ENCODE measurements at regions not wholly inside any gene's neighbourhood (a gene's known extent, or its start where the extent isn't known, plus 50 kb on each side); places are given as distances from the start of the nearest gene placed in this dataset.

DNA sequence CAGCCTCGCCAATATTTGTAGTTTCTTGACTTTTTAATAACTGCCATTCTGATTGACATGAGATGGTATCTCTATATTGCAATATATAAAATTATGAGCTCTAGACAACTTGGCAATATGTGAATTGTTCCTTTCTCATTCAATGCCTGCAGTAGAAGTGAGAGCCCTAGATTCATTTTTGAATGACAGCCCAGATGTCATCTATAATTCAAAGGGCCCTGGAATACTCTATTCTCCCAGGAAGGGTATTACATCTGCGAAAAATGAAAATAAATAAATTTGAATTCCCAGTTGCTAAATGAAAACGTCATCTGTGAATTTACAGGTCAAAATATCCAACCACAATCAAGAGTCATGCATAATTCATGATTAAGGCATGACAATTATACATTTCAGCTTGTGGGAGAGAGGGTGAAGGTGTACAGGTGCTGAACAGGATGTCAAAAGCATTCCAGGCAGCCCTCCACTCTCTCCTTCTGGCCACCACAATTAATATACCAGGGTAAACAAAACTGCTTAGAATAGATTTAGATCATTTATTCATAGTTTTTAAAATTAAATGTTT, 1147.3 kb downstream of the XPNPEP1 start (continued):
- TF ChIP-seq, protein P1, sequence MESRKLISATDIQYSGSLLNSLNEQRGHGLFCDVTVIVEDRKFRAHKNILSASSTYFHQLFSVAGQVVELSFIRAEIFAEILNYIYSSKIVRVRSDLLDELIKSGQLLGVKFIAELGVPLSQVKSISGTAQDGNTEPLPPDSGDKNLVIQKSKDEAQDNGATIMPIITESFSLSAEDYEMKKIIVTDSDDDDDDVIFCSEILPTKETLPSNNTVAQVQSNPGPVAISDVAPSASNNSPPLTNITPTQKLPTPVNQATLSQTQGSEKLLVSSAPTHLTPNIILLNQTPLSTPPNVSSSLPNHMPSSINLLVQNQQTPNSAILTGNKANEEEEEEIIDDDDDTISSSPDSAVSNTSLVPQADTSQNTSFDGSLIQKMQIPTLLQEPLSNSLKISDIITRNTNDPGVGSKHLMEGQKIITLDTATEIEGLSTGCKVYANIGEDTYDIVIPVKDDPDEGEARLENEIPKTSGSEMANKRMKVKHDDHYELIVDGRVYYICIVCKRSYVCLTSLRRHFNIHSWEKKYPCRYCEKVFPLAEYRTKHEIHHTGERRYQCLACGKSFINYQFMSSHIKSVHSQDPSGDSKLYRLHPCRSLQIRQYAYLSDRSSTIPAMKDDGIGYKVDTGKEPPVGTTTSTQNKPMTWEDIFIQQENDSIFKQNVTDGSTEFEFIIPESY (IDR thresholded peaks at IDR 0.05): no peak

DNA sequence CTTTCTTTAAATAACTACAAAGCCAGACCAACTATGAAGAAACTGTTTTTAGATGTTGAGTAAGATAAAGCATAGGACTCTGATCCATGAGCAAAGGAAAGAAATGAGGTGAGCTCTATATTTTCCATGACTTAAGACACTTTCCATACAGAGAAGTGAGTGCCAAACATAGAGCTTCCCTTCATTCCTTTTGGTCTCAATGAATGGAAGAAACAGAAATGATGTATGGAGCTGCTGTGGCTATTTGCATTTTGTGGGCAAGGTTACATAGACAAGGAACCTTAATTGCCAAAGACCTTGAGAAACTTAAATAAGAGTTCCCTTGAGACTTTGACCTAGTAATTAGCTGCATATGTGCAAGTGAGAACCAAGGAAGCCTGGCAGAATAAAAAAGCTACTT, 1152.2 kb downstream of the XPNPEP1 start:
- no peak overlapping the region for H3K27ac ChIP-seq (ENCODE audit: low read depth in 1 of 2, low read length in 2 of 2)
- TF ChIP-seq GABPA (IDR thresholded peaks at IDR 0.05 in 1 of 2, conservative IDR thresholded peaks at IDR 0.05 in 1 of 2) (no peak), JUND (IDR thresholded peaks at IDR 0.05) (no peak), FOXA1 (IDR thresholded peaks at IDR 0.05) (no peak), HNF4A (conservative IDR thresholded peaks at IDR 0.05) (no peak), SP1 (IDR thresholded peaks at IDR 0.05) (no peak), HNF4G (IDR thresholded peaks at IDR 0.05) (no peak), FOXA2 (IDR thresholded peaks at IDR 0.05) (no peak), RAD21 (IDR thresholded peaks at IDR 0.05) (no peak), EGR1 (IDR thresholded peaks at IDR 0.05; ENCODE audit: low read depth in 2 of 2) (no peak), RXRA (IDR thresholded peaks at IDR 0.05) (no peak), TAF1 (conservative IDR thresholded peaks at IDR 0.05) (no peak), YY1 (IDR thresholded peaks at IDR 0.05) (no peak), NR2F2 (IDR thresholded peaks at IDR 0.05) (no peak)
- TF ChIP-seq, protein P2, sequence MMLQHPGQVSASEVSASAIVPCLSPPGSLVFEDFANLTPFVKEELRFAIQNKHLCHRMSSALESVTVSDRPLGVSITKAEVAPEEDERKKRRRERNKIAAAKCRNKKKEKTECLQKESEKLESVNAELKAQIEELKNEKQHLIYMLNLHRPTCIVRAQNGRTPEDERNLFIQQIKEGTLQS (IDR thresholded peaks at IDR 0.05): no peak
- TF ChIP-seq, protein P3, sequence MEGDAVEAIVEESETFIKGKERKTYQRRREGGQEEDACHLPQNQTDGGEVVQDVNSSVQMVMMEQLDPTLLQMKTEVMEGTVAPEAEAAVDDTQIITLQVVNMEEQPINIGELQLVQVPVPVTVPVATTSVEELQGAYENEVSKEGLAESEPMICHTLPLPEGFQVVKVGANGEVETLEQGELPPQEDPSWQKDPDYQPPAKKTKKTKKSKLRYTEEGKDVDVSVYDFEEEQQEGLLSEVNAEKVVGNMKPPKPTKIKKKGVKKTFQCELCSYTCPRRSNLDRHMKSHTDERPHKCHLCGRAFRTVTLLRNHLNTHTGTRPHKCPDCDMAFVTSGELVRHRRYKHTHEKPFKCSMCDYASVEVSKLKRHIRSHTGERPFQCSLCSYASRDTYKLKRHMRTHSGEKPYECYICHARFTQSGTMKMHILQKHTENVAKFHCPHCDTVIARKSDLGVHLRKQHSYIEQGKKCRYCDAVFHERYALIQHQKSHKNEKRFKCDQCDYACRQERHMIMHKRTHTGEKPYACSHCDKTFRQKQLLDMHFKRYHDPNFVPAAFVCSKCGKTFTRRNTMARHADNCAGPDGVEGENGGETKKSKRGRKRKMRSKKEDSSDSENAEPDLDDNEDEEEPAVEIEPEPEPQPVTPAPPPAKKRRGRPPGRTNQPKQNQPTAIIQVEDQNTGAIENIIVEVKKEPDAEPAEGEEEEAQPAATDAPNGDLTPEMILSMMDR (IDR thresholded peaks at IDR 0.05; ENCODE audit: low read depth, low read length, missing input control): no peak
- TF ChIP-seq, protein P4, sequence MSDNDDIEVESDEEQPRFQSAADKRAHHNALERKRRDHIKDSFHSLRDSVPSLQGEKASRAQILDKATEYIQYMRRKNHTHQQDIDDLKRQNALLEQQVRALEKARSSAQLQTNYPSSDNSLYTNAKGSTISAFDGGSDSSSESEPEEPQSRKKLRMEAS (IDR thresholded peaks at IDR 0.05): no peak
- TF ChIP-seq, protein P5, sequence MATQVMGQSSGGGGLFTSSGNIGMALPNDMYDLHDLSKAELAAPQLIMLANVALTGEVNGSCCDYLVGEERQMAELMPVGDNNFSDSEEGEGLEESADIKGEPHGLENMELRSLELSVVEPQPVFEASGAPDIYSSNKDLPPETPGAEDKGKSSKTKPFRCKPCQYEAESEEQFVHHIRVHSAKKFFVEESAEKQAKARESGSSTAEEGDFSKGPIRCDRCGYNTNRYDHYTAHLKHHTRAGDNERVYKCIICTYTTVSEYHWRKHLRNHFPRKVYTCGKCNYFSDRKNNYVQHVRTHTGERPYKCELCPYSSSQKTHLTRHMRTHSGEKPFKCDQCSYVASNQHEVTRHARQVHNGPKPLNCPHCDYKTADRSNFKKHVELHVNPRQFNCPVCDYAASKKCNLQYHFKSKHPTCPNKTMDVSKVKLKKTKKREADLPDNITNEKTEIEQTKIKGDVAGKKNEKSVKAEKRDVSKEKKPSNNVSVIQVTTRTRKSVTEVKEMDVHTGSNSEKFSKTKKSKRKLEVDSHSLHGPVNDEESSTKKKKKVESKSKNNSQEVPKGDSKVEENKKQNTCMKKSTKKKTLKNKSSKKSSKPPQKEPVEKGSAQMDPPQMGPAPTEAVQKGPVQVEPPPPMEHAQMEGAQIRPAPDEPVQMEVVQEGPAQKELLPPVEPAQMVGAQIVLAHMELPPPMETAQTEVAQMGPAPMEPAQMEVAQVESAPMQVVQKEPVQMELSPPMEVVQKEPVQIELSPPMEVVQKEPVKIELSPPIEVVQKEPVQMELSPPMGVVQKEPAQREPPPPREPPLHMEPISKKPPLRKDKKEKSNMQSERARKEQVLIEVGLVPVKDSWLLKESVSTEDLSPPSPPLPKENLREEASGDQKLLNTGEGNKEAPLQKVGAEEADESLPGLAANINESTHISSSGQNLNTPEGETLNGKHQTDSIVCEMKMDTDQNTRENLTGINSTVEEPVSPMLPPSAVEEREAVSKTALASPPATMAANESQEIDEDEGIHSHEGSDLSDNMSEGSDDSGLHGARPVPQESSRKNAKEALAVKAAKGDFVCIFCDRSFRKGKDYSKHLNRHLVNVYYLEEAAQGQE (IDR thresholded peaks at IDR 0.05): no peak
- TF ChIP-seq, protein P1 (IDR thresholded peaks at IDR 0.05): no peak
- H3K27me3 ChIP-seq (ENCODE audit: control insufficient read depth in 4 of 4, insufficient read depth in 4 of 4, low read length in 3 of 4): peaks cover 0 to 2% (median 0%) of the 10 kb centered on the region in 4 donors
- no peak overlapping the region for H3K9ac ChIP-seq (ENCODE audit: low read depth in 1 of 2, low read length in 2 of 2)
- no peak for DNase-seq (ENCODE audit: low spot score)
- H3K36me3 ChIP-seq (ENCODE audit: control insufficient read depth in 4 of 4, insufficient read depth in 3 of 4, low read depth in 1 of 4, low read length in 3 of 4): no peaks in the 10 kb centered on the region
- no peak overlapping the region for H3K4me3 ChIP-seq (ENCODE audit: low read depth in 1 of 3, low read length in 3 of 3)
- no peaks in the 10 kb centered on the region for H3K4me1 ChIP-seq (ENCODE audit: control insufficient read depth in 4 of 4, insufficient read depth in 4 of 4, low read length in 3 of 4)
- H3K9me3 ChIP-seq (ENCODE audit: control insufficient read depth in 4 of 4, low read length in 3 of 4): no peaks in the 10 kb centered on the region

Measured in liver (tissue), 7 donors.